ENCODE measurements at regions not wholly inside any gene's neighbourhood (a gene's known extent, or its start where the extent isn't known, plus 50 kb on each side); places are given as distances from the start of the nearest gene placed in this dataset.

DNA sequence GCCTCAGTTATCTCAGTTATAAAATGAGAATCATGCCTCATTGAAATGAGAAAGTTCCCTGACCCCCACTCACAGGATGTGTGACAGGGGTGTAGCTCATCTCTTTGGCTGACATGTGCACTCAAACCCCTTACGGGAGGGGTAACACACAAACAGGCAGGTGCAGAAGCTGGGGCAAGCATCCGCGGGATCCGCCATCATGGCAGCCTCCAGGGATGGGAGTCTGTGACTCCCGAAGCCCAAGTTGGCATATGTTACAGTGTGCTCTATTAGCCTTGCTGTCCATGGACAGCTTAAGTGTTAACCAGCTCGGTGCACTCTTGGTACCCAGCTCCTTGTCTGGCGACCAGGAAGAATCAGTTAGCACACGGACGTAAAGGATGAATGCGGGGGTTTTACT, 822.7 kb upstream of the SEMA6D start:
- H3K4me3 ChIP-seq (ENCODE audit: low read depth, low read length) = no peak overlapping the region
- TF ChIP-seq, protein P1, sequence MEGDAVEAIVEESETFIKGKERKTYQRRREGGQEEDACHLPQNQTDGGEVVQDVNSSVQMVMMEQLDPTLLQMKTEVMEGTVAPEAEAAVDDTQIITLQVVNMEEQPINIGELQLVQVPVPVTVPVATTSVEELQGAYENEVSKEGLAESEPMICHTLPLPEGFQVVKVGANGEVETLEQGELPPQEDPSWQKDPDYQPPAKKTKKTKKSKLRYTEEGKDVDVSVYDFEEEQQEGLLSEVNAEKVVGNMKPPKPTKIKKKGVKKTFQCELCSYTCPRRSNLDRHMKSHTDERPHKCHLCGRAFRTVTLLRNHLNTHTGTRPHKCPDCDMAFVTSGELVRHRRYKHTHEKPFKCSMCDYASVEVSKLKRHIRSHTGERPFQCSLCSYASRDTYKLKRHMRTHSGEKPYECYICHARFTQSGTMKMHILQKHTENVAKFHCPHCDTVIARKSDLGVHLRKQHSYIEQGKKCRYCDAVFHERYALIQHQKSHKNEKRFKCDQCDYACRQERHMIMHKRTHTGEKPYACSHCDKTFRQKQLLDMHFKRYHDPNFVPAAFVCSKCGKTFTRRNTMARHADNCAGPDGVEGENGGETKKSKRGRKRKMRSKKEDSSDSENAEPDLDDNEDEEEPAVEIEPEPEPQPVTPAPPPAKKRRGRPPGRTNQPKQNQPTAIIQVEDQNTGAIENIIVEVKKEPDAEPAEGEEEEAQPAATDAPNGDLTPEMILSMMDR (IDR thresholded peaks at IDR 0.05; ENCODE audit: insufficient read depth, low read depth, low read length, missing control alignments) = no peak
- DNase-seq (ENCODE audit: low read depth) = no peak

DNA sequence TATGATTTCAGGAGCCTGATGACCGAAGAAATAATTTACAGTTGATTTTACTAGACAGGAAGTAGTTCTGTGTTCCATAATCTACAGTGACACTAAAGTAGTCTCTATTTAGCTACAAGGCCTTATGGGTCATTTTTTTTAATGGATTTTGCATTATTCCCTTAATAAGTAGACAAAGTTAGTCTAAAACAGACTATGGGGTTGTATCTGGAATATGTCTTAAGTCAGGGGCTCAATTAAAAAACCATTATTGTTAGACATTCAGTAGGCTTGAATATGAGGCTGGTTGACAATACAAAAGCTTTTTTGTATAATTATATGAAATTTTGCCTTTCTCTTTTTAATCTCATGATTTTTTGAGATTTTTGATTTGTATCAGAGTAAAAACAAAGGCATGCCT, 820.0 kb upstream of the SEMA6D start:
- TF ChIP-seq, protein P1 (IDR thresholded peaks at IDR 0.05; ENCODE audit: insufficient read depth, low read depth, low read length, missing control alignments) = no peak
- DNase-seq (ENCODE audit: low read depth) = no peak
- H3K4me3 ChIP-seq (ENCODE audit: low read depth, low read length) = no peak overlapping the region

DNA sequence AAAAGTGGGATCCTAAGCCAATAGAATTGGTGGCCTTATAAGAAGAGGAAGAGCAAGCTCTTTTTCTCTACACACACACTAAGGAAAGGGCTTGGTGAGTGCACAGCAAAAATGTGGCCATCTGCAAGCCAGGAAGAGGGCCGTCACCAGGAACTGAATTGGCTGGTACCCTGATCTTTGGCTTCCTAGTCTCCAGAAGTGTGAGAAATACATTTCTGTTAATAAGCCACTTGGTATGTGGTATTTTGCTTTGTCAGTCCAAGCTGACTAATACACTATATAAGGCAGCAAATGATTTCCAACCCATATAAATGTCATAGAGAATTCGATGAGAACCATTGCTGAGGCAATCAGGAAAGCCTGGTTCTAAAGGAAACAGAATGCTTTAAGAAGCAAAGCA, 816.3 kb upstream of the SEMA6D start:
- H3K4me3 ChIP-seq (ENCODE audit: low read depth, low read length) = no peak overlapping the region
- DNase-seq (ENCODE audit: low read depth) = no peak
- TF ChIP-seq, protein P1 (IDR thresholded peaks at IDR 0.05; ENCODE audit: insufficient read depth, low read depth, low read length, missing control alignments) = no peak

DNA sequence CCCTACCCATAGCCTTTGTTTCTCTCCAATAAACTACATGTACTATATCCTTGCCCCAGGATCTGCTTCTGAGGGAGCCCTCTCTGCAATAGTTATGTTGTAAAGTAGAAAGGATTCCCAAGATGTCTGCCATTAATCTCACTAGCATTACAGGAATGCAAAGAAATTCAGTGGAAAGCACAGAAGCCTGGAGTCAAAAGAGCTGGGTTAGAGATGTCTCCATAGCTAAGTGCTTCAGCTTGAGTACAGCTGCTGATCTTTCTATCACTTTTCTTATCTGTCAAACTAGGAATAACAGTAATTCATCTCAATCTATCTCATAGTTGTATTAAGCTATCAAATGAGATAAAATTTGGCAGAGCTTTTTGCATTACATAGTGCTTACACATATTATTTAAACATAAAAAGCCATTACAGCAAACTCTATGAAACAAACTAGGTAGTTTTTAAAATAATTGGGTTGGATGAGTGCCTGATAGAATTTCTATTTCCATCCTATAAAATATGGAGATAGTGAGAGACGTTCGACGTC, 799.5 kb upstream of the SEMA6D start:
- no peak for DNase-seq (ENCODE audit: low read depth)
- no peak overlapping the region for H3K4me3 ChIP-seq (ENCODE audit: low read depth, low read length)
- TF ChIP-seq, protein P1 (IDR thresholded peaks at IDR 0.05; ENCODE audit: insufficient read depth, low read depth, low read length, missing control alignments) = no peak

DNA sequence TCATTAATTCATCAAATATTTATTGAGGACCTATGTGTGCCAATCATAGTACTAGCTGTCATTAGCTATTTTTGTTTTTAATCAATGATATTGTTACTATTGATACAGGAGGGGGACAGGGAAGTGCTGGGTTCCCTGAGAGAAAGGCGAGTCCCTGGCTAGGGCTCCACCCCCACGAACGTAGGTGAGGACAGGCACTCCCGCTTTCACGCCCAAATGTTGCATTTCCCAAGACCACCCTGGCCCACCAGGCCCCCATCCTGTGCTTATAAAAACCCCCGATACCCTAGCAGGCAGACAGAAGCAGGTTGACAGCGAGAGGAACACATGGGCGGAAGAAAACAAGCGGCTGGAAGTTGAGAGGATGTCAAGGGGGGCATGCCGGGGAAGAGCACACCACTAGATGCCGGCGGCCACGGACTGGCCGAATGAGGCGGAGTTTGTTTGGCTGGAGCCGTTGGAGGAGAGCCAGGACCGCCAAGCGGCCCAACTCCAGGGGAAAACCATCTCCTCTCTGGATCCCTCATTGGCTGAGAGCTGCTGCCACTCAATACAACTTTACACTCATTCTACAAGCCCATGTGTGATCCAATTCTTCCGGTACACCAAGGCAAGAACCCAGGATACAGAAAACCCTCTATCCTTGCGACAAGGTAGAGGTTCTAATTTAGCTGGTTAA, 798.7 kb upstream of the SEMA6D start:
- TF ChIP-seq, protein P1 (IDR thresholded peaks at IDR 0.05; ENCODE audit: insufficient read depth, low read depth, low read length, missing control alignments) = no peak
- no peak overlapping the region for H3K4me3 ChIP-seq (ENCODE audit: low read depth, low read length)
- DNase-seq (ENCODE audit: low read depth) = no peak

DNA sequence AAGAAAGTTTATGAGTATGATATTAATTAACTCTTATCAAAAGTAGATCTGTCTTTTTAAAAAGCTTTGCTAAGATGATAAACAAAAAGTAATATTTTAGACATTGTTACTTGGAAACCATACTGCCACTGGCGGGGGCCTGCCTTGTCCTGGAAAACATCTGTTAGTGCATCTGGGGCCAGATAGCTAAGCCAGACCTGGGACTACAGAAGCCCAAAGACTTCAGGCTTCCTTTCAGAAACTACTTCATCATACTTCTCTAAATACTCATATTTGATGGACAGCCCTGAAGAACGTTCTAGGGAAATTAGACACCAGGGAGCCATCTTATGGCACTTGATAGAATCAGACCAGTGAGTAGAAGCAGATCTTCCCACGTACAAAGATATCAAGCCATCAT, 795.4 kb upstream of the SEMA6D start:
- TF ChIP-seq, protein P1 (IDR thresholded peaks at IDR 0.05; ENCODE audit: insufficient read depth, low read depth, low read length, missing control alignments) = no peak
- no peak for DNase-seq (ENCODE audit: low read depth)
- no peak overlapping the region for H3K4me3 ChIP-seq (ENCODE audit: low read depth, low read length)

DNA sequence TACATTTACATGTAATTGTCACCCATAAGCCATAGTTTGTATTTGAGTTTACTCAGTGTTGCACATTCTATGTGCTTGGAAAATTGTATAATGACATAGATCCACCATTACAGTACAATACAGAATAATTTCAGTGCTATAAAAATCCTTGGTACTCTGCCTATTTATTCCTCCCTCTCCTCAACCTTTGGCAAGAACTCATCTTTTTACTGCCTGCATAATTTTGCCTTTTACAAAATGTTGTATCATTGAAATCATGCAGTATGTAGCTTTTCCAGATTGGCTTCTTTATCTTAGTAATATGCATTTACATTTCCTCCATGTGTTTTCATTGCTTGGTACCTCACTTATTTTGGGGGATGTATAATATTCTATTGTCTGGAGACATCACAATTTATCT, 786.9 kb upstream of the SEMA6D start:
- DNase-seq (ENCODE audit: low read depth) = no peak
- TF ChIP-seq, protein P1 (IDR thresholded peaks at IDR 0.05; ENCODE audit: insufficient read depth, low read depth, low read length, missing control alignments) = no peak
- H3K4me3 ChIP-seq (ENCODE audit: low read depth, low read length) = no peak overlapping the region
